HS-5 (cell line): ENCODE measurements at regions not wholly inside any gene's neighbourhood (a gene's known extent, or its start where the extent isn't known, plus 50 kb on each side); places are given as distances from the start of the nearest gene placed in this dataset.

Experiments
- DNase-seq: peaks from one replicate; pipeline ENCODE4 v3.0.0-alpha.2; 2012; ENCODE audit warnings: low read depth

- no peak for DNase-seq
These were observed 178.8 kb upstream of the C9orf72 start for GRCh38 chr9:27752069-27752468.

GRCh38 chr9:27755846-27756245 lies 182.6 kb upstream of the C9orf72 start:
- no peak for DNase-seq

- DNase-seq: no peak
These were observed 183.1 kb upstream of the C9orf72 start for GRCh38 chr9:27756418-27756817.

GRCh38 chr9:27763831-27764230 lies 190.6 kb upstream of the C9orf72 start:
- no peak for DNase-seq

- peak; percentile 58 for DNase-seq
These were observed 192.2 kb upstream of the C9orf72 start for GRCh38 chr9:27765266-27766072.

- no peak for DNase-seq
These were observed 193.0 kb upstream of the C9orf72 start for GRCh38 chr9:27766073-27766835.

- no peak for DNase-seq
These were observed 195.5 kb upstream of the C9orf72 start for GRCh38 chr9:27768781-27769180.

GRCh38 chr9:27770541-27770940 lies 197.3 kb upstream of the C9orf72 start:
- DNase-seq: no peak

- DNase-seq: peak; percentile 65
These were observed 198.7 kb upstream of the C9orf72 start for GRCh38 chr9:27771803-27772545.

GRCh38 chr9:27784847-27785713 lies 211.8 kb upstream of the C9orf72 start:
- no peak for DNase-seq

- peak; percentile 46 for DNase-seq
These were observed 212.4 kb upstream of the C9orf72 start for GRCh38 chr9:27785714-27786100.

- no peak for DNase-seq
These were observed 214.6 kb upstream of the C9orf72 start for GRCh38 chr9:27787891-27788290.

- DNase-seq: no peak
These were observed 218.0 kb upstream of the C9orf72 start for GRCh38 chr9:27791311-27791710.

- no peak for DNase-seq
These were observed 219.8 kb upstream of the C9orf72 start for GRCh38 chr9:27792971-27793689.

GRCh38 chr9:27799326-27799725 lies 226.0 kb upstream of the C9orf72 start:
- peak; percentile 20 for DNase-seq

- no peak for DNase-seq
These were observed 226.9 kb upstream of the C9orf72 start for GRCh38 chr9:27800159-27800558.

GRCh38 chr9:27800692-27801370 lies 227.6 kb upstream of the C9orf72 start:
- DNase-seq: no peak

- DNase-seq: no peak
These were observed 228.3 kb upstream of the C9orf72 start for GRCh38 chr9:27801545-27801944.

GRCh38 chr9:27802418-27802817 lies 229.1 kb upstream of the C9orf72 start:
- no peak for DNase-seq

- DNase-seq: no peak
These were observed 235.6 kb upstream of the C9orf72 start for GRCh38 chr9:27808864-27809263.
